OCI-M1 (cell line): ENCODE measurements at regions not wholly inside any gene's neighbourhood (a gene's known extent, or its start where the extent isn't known, plus 50 kb on each side); places are given as distances from the start of the nearest gene placed in this dataset.
A peak's percentile ranks its signal among the peaks of the same experiment; 100 is the strongest.
"Not testable (repeated sequence)": the region's sequence is repeated elsewhere in the genome, so short reads cannot be mapped to it uniquely, and the experiment has no call there.

Source experiments
- DNase-seq: peaks from one replicate; lab custom pipeline; 2025; lab: John Stamatoyannopoulos, UW

DNA sequence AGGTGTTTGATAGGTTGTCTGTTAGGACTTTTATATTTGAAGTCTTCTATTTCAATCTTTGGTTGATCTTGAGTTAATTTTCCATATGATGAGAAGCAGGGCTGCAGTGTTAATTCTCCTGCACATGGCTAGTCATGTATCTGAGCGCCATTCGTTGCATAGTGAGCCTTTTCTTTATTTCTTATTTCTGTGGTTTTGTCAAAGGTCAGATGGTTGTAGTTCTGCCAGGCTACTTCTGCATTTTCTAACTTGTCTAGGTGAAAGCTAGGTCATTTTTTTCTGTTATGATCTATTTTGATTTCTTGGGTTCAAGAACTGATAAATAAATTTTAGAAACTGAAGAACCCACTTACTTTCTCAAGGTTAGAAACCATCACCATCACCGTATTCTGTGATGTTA lies 56.7 kb downstream of the CCDC74A start:
- peak; percentile 23 for DNase-seq

DNA sequence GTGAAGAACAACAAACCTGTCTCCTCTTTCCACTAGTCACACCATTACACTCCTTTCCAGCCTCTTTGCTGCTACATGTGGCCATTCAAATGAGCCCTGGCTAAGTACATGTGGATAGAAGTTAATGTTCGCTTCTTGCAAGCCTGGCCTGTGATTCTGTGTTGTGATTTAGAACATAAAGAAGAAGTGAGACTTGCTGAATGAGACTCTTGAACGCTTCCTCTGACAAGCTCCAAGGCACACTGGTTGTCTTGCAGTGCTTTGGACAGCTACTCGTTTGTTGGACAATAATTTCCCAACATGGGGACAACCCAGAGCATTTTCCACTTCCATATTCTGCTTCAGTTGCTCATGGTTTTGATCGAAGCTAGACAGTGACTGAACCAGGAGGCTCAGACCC lies 57.3 kb downstream of the CCDC74A start:
- no peak for DNase-seq

DNA sequence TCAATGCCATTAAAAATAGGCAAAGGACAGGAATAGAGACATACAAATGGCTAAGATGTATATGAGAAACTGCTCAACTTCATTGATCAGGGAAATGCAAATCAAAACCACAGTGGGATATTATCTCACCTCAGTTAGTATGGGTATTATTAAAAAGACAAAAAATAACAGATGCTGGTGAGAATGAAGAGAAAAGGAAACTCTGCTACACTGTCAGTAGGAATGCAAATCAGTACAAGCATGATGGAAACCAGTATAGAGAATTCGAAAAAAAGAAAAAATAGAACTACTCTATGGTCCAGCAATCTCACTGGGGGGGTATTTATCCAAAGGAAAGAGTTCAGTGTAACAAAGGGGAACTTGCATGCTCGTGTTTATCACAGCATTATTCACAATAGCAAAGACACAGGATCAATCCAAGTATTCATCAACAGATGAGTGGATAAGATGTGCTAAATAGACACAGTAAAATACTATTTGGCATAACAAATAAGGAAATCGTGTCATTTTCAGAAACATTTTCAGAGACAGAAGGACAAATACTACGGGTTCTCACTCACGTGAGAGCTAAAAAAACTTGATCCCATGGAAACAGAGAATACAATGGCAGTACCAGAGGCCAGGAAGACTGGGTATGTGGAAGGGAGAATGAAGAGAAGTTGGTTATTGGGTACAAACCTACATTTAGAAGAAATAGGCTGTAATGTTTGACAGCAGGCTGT lies 60.6 kb downstream of the CCDC74A start:
- no peak for DNase-seq

DNA sequence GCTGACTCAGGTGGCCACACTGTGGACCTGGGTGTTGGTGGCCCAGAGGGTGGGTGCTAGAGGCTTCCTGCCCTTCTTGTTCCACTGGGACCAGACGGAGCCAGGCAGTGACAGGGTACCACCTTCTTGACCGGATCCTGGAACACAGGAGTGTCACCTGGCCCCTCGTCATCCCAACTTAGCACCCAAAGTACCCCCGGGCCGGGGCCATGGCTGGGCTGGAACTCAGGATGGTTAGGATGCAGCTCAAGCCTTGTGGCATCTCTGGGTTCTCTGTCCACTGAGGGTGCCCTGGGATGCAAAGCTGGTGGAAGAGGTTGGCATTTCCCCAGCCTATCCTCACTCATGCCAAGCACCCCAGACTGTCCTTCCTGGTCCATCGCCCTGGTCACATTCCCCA lies 61.4 kb downstream of the CCDC74A start:
- DNase-seq: not testable (repeated sequence)

DNA sequence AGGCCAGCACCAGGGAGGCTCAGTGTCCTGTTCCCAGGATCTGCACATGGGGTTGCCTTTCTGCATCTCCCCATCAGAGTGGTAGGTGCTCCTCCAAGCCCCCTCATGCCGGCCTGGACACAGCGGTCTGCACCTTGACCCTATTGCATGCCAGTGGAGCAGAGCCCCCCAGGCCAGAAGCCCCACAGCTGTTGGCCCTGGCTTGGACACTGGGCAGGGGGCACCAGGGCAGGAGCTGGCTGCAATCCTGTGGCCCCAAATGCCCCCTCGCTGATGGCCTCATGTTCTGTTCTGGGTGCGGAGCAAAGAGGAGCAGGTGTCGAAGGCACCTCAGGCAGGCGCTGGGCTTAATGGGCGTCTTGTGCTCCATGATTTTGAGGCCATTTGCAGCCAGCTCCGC lies 62.7 kb downstream of the CCDC74A start:
- no peak for DNase-seq

DNA sequence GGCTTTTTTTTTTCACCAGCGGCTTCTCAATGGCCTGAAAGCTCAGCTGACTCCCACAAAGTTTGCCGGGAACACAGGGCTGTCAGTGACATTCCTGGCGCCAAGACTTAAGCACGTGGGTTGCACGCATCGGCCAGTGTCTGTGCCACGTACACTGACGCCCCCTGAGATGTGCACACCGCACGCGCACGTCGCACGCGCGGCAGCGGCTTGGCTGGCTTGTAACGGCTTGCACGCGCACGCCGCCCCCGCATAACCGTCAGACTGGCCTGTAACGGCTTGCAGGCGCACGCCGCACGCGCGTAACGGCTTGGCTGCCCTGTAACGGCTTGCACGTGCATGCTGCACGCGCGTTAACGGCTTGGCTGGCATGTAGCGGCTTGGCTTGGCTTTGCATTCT lies 63.2 kb downstream of the CCDC74A start:
- no peak for DNase-seq

DNA sequence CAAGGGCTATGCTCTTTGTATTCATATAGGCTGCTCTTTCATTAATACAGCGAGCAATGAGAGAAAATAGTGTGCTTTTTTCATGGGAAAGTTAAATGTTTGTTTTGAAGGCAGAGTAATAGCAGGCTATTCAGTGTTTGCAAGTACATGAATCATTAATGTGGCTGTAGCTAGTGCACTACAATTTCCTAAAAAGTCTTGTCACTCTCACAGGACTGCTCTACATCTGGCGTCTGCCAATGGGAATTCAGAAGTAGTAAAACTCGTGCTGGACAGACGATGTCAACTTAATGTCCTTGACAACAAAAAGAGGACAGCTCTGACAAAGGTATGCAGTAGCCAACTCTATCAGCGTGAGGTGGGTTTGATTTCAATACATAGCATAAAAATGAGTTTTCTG lies 68.9 kb downstream of the CCDC74A start:
- not testable (repeated sequence) for DNase-seq

DNA sequence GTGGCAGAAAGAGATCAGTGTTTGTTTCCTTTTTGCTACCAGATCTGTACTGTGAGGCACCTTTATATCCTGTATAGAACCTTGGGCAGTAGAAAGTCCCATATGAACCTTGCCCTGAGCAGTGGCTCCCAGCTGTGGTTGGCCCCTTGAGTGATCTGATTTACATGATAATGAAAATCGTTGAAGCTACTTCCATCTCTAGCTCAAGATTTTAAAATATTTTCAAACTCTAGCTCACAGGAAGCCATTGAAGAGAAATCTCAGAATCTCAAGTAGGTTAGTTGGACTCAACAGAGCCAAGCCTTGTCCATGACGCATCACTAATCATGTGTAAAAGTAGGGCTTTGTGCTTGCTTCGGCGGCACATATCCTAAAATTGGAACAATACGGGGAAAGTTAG lies 74.8 kb downstream of the CCDC74A start:
- DNase-seq: not testable (repeated sequence)

DNA sequence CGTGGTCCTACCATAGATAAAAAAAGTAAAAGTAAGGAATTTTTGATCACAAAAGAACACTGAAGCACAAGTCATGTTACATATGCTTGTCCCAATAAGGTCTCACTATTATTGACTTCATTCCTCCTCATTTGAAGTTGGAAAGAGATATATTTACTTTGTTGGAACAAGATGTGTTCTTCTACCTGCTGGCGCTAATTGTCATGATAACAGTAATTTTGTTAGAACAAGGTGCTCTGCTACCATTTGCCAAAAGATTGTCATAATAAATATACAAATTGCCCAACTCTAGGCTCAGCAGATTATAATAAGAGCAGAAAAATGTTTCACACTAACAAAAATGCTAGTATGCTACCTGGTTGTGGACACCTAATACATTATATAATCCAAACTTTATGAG lies 77.0 kb downstream of the CCDC74A start:
- not testable (repeated sequence) for DNase-seq

DNA sequence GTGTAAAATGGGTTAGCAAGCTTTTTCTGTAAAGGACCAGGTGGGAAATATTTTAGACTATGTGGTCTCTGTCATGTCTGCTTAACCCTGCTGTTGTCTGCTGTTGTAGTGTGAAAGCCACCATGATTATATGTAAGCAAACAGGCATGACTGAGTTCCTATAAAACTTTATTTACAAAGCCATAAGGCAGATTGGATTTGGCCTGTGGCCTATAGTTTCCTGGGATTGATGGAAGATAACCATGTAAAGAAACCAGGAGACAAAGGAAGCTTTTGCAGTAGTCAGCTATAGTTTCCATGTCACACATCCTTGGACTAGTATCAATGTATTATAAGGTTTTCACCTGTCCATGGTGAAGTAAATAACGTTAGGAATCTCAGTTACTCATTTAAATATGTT lies 78.7 kb downstream of the CCDC74A start:
- not testable (repeated sequence) for DNase-seq

DNA sequence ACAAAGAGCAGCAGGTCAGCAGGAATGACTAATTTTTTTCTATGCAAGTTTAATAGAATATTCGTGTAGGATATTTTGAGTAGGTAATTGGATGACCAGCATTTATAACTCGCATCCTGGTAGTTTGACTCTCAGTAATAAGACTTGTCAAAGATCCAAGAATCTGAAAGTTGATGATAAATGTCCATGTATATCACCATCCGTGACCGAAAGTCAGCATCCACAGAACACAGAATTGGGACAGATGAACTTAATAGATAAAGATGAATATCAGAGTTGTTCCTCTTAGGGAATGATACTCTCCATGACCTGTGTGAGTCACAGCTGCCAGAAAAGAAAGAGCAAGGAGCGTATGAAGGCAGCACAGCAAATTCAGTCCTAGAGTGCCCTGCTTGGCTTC lies 79.4 kb downstream of the CCDC74A start:
- DNase-seq: not testable (repeated sequence)

DNA sequence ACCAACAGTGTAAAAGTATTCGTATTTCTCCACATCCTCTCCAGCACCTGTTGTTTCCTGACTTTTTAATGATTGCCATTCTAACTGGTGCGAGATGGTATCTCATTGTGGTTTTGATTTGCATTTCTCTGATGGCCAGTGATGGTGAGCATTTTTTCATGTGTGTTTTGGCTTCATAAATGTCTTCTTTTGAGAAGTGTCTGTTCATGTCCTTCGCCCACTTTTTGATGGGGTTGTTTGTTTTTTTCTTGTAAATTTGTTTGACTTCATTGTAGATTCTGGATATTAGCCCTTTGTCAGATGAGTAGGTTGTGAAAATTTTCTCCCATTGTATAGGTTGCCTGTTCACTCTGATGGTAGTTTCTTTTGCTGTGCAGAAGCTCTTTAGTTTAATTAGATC lies 86.9 kb downstream of the CCDC74A start:
- DNase-seq: not testable (repeated sequence)

DNA sequence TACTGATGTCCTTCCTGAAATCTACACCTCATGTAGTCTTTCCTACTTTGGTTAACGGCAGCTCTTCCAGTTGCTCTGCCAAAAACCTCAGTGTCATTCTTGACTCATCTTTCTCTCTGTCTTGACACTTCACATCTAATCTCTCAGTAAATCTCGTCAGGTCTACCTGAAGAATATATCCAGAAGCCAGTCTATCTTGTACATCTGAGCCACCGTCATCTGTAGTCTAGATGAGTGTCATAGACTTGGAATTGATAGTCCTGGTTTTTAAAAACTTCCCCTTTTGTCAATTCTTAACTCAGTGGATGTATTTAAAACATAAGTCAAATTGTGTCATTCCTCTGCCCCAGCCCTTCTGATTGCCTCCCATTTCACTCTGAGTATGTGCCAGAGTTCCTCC lies 90.6 kb downstream of the CCDC74A start:
- DNase-seq: not testable (repeated sequence)

DNA sequence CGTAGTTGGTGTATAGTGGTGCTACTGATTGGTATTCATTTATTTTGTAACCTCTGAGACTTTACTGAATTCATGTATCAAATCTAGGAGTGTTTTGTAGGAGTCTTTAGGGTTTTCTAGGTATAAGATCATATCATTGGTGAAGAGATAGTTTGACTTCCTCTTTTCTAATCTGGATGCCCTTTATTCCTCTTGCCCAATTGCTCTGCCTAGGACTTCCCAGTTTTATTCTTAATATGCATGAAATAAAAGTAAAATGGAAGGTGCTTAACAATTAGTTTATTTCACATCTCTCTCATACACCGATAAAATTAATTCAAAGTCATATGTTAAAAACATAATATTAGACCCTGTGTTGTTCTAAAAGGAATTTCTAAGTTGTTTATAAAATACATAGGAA lies 95.2 kb downstream of the CCDC74A start:
- peak; percentile 19 for DNase-seq

DNA sequence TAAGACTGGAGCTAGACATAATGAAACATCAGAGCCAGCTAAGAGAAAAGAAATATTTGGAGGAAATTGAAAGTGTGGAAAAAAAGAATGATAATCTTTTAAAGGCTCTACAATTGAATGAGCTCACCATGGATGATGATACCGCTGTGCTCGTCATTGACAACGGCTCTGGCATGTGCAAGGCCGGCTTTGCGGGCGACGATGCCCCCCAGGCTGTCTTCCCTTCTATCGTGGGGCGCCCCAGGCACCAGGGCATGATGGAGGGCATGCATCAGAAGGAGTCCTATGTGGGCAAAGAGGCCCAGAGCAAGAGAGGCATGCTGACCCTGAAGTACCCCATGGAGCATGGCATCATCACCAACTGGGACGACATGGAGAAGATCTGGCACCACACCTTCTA lies 98.3 kb downstream of the CCDC74A start:
- DNase-seq: not testable (repeated sequence)

DNA sequence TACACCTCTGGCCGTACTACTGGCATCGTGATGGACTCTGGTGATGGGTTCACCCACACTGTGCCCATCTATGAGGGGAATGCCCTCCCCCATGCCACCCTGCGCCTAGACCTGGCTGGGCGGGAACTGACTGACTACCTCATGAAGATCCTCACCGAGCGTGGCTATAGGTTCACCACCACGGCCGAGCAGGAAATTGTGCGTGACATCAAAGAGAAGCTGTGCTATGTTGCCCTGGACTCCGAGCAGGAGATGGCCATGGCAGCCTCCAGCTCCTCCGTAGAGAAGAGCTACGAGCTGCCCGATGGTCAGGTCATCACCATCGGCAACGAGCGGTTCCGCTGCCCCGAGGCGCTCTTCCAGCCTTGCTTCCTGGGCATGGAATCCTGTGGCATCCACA lies 98.9 kb downstream of the CCDC74A start:
- not testable (repeated sequence) for DNase-seq

DNA sequence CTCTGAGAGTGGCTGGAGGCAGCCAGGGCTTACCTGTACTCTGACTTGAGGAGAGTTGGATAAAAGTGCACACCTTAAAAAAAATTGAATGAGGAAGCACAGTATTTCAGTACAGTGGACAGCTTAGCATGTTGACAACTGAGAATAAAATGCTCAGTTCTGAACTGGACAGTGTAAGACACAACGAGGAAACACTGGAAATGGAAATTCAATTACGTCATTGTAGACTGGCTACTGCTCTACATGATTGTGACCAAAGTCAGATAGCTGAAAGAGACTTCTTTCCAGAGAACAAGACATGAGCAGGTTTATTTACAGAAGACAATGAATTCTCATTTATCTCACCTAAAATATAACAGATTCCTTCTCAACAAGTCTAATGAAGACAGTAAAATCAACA lies 100.1 kb downstream of the CCDC74A start:
- DNase-seq: not testable (repeated sequence)

DNA sequence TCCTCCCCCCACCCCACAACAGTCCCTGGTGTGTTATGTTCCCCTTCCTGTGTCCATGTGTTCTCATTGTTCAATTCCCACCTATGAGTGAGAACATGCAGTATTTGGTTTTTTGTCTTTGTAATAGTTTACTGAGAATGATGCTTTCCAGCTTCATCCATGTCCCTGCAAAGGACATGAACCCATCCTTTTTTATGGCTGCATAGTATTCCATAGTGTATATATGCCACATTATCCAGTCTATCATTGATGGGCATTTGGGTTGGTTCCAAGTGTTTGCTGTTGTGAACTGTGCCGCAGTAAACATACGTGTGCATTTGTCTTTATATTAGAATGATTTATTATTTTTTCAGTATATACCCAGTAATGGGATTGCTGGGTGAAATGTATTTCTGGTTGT lies 104.0 kb downstream of the CCDC74A start:
- DNase-seq: not testable (repeated sequence)

DNA sequence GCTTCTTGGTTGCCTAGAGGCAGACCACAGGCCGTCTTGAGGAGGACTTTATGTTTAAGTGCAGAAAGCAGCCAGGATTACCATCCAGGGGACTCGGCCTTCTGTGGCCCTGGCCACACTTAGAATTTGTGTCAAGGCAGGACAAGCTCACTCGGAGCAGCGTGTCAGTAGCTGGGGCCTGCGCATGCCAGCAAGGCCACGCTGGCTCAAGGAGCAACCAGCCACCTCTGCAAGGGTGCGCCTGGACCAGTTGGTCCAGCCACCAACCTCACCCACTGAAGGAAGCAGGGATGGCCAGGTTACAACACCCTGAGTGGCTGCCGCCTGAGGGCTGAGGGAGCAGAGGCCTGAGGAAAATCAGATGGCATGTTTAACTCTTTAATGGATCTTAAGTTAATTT lies 105.7 kb downstream of the CCDC74A start:
- DNase-seq: not testable (repeated sequence)

DNA sequence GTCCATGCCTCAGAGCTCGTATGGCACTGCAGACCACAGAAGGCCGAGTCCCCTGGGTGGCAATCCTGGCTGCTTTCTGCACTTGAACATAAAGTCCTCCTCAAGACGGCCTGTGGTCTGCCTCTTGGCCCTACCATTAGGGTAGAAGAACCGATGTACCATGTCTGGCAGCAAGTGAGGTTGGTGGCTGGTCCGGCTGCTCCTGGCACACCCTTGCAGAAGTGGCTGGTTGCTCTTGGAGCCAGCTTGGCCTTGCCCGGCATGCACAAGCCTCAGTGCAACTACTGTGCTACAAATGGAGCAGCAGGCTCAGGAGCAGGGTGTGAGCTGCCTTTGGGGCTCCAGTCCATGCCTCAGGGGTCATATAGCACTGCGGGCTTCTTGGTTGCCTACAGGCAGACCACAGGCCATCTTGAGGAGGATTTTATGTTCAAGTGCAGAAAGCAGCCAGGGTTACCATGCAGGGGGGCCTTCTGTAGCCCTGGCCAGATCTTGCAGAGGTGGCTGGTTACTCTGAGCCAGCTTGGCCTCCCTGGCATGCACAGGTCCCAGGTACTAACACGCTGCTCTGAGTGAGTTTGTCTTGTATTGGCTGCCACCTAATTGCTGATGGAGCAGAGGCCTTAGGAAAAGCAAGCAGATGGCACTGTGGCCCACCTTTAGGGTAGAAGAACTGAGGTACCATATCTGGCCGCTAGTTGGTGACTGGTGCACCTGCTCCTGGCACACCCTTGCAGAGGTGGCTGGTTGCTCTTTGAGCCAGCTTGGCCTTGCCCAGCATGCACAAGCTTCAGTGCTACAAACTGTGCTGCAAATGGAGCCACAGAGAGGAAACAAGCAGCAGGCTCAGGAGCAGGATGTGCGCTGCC lies 106.4 kb downstream of the CCDC74A start:
- not testable (repeated sequence) for DNase-seq

DNA sequence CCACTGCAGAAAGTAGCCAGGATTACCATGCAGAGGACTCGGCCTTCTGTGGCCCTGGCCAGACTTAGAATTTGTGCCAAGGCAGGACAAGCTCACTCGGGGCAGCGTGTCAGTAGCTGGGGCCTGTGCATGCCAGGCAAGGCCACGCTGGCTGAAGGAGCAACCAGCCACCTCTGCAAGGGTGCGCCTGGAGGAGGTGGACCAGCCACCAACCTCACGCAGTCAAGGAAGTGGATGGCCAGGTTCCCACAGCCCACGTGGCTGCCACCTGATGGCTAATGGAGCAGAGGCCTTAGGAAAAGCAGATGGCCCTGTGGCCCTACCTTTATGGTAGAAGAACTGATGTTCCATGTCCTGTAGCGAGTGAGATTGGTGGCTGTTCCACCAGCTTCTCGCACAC lies 107.9 kb downstream of the CCDC74A start:
- no peak for DNase-seq

DNA sequence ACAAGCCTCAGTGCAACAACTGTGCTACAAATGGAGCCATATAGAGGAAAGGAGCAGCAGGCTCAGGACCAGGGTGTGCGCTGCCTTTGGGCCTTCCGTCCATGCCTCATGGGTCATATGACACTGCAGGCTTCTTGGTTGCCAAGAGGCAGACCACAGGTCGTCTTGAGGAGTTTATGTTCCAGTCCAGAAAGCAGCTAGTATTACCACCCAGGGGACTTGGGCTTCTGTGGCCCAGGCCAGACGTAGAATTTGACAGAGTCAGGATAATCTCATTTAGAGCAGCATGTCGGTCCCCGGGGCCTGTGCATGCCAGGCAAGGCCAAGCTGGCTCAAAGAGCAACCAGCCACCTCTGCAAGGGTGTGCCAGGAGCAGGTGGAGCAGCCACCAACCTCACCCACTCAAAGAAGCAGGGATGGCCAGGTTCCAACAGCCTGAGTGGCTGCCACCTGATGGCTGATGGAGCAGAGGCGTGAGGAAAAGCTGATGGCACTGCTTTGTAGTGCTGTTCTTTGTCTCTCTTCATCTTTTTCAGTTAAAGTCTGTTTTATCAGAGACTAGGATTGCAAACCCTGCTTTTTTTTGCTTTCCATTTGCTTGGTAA lies 109.1 kb downstream of the CCDC74A start:
- not testable (repeated sequence) for DNase-seq
